Sciatic nerve (tissue), 2 donors: ENCODE measurements at regions not wholly inside any gene's neighbourhood (a gene's known extent, or its start where the extent isn't known, plus 50 kb on each side); places are given as distances from the start of the nearest gene placed in this dataset.

ENCODE experiments used
- ATAC-seq: fragments of 200-7000 bp; cut with Tn5 transposase; one replicate; pipeline ENCODE4 v1.9.1; 2020; ENCODE audit warnings: mild to moderate bottlenecking, moderate library complexity
- DNase-seq: peaks from one replicate; pipeline ENCODE4 v3.0.0-alpha.2; 2020; ENCODE audit warnings: low spot score
- intact Hi-C: fragments of 100-400 bp; cut with DNase I; formaldehyde crosslinking; loops from one replicate; pipeline ENCODE4 v1.14.2; 2022
- donor health status: DM: no; HTN: no; CAD: no.
- donor health status: DM: no; HTN: no; CAD: no.

GRCh38 chr5:155834271-155834975, 492.5 kb upstream of the SGCD start:
- intact Hi-C loops = no loop called here
- no peak for ATAC-seq
- no peak for DNase-seq

GRCh38 chr5:155836089-155836803, 490.7 kb upstream of the SGCD start:
- no peak for ATAC-seq
- no peak for DNase-seq
- intact Hi-C loops = no loop called here

- ATAC-seq (no peak), DNase-seq (no peak)
- intact Hi-C loops = no loop called here
These were observed 488.6 kb upstream of the SGCD start for GRCh38 chr5:155838394-155838793.

GRCh38 chr5:155839251-155840037, 487.5 kb upstream of the SGCD start:
- intact Hi-C loops = no loop called here
- no peak for DNase-seq
- ATAC-seq = no peak

GRCh38 chr5:155844542-155844941, 482.4 kb upstream of the SGCD start:
- intact Hi-C loops = no loop called here
- DNase-seq = no peak
- no peak for ATAC-seq

- no peak for DNase-seq
- no peak for ATAC-seq
- intact Hi-C loops = no loop called here
These were observed 476.6 kb upstream of the SGCD start for GRCh38 chr5:155850370-155850769.

GRCh38 chr5:155866971-155867370, 460.0 kb upstream of the SGCD start:
- intact Hi-C loops = no loop called here
- DNase-seq (no peak), ATAC-seq (no peak)

- DNase-seq (no peak), ATAC-seq (no peak)
- intact Hi-C loops = no loop called here
These were observed 459.4 kb upstream of the SGCD start for GRCh38 chr5:155867522-155868088.

- no peak for DNase-seq
- intact Hi-C loops = no loop called here
- no peak for ATAC-seq
These were observed 456.3 kb upstream of the SGCD start for GRCh38 chr5:155870636-155871035.

GRCh38 chr5:155871623-155872022, 455.3 kb upstream of the SGCD start:
- ATAC-seq (no peak), DNase-seq (no peak)
- intact Hi-C loops = no loop called here

GRCh38 chr5:155872629-155873220, 454.2 kb upstream of the SGCD start:
- DNase-seq (no peak), ATAC-seq (no peak)
- intact Hi-C loops = no loop called here

- intact Hi-C loops = no loop called here
- ATAC-seq (no peak), DNase-seq (no peak)
These were observed 447.9 kb upstream of the SGCD start for GRCh38 chr5:155878991-155879575.

- DNase-seq (no peak), ATAC-seq (no peak)
- intact Hi-C loops = no loop called here
These were observed 442.9 kb upstream of the SGCD start for GRCh38 chr5:155884041-155884440.

GRCh38 chr5:155885199-155885598, 441.8 kb upstream of the SGCD start:
- intact Hi-C loops = no loop called here
- ATAC-seq (no peak), DNase-seq (no peak)

GRCh38 chr5:155886311-155887031, 440.5 kb upstream of the SGCD start:
- DNase-seq (no peak), ATAC-seq (no peak)
- intact Hi-C loops = no loop called here

- DNase-seq = no peak
- intact Hi-C loops = no loop called here
- no peak for ATAC-seq
These were observed 431.5 kb upstream of the SGCD start for GRCh38 chr5:155895484-155895883.

- DNase-seq (no peak), ATAC-seq (no peak)
- intact Hi-C loops = no loop called here
These were observed 429.2 kb upstream of the SGCD start for GRCh38 chr5:155897761-155898160.

- no peak for ATAC-seq
These were observed 428.7 kb upstream of the SGCD start for GRCh38 chr5:155898284-155898683.

More at GRCh38 chr5:155898284-155898683, 428.7 kb upstream of the SGCD start:
- intact Hi-C loops = no loop called here
- no peak for DNase-seq
